WTC11 (cell line): ENCODE measurements at regions not wholly inside any gene's neighbourhood (a gene's known extent, or its start where the extent isn't known, plus 50 kb on each side); places are given as distances from the start of the nearest gene placed in this dataset.
"Not testable (repeated sequence)": the region's sequence is repeated elsewhere in the genome, so short reads cannot be mapped to it uniquely, and the experiment has no call there.

ENCODE experiments used
- CTCF ChIP-seq: fragments of 200-600 bp; IDR thresholded peaks from 2 replicates; pipeline ENCODE4 v1.8.0; 2022; ENCODE audit warnings: antibody characterized with exemption
- JUN ChIP-seq: sonication (generic); formaldehyde crosslinking; IDR thresholded peaks from 2 replicates; pipeline ENCODE4 v1.8.0; 2023; ENCODE audit warnings: mild to moderate bottlenecking, missing genetic modification reagents
- SMAD4 ChIP-seq: sonication (generic); formaldehyde crosslinking; IDR thresholded peaks from 2 replicates; pipeline ENCODE4 v1.8.0; 2022; ENCODE audit warnings: mild to moderate bottlenecking, missing genetic modification reagents

GRCh38 chr2:132289138-132289537 lies 127.4 kb upstream of the ANKRD30BL start:
- not testable (repeated sequence) for TF ChIP-seq CTCF; JUN (CRISPR knock-in tag); SMAD4 (CRISPR knock-in tag)
